ENCODE measurements at regions not wholly inside any gene's neighbourhood (a gene's known extent, or its start where the extent isn't known, plus 50 kb on each side); places are given as distances from the start of the nearest gene placed in this dataset.

- no peaks in the 10 kb centered on the region for H3K4me1 ChIP-seq
- no peak overlapping the region for H3K4me3 ChIP-seq
- TF ChIP-seq CTCF (IDR thresholded peaks at IDR 0.05) (no peak), POLR2A (IDR thresholded peaks at IDR 0.05) (no peak)
- H3K9me3 ChIP-seq, result peaks cover 0 to 7% (median 0%) of the 10 kb centered on the region in 4 donors
- H3K27me3 ChIP-seq, result no peaks in the 10 kb centered on the region
- DNase-seq (no peak), ATAC-seq (no peak)
- no peak overlapping the region for H3K27ac ChIP-seq
- 47% methylated on average over 1 of the region's 1 CpG for WGBS (ENCODE audit: insufficient coverage, low coverage, low lambda C conversion rate, missing lambda C conversion rate)
- intact Hi-C loops (cut with DNase I), result no loop called here
- no peaks in the 10 kb centered on the region for H3K36me3 ChIP-seq
Observed at GRCh38 chr14:49447540-49448107, 138.6 kb downstream of the RPS29 start.

- intact Hi-C loops (cut with DNase I), result no loop called here
- no peak overlapping the region for H3K27ac ChIP-seq
- H3K4me1 ChIP-seq, result no peaks in the 10 kb centered on the region
- 23% methylated on average over 2 of the region's 2 CpGs for WGBS (ENCODE audit: insufficient coverage, low coverage, low lambda C conversion rate, missing lambda C conversion rate)
- ATAC-seq (no peak), DNase-seq (no peak)
- H3K9me3 ChIP-seq, result peaks cover 0 to 7% (median 0%) of the 10 kb centered on the region in 4 donors
- no peak overlapping the region for H3K4me3 ChIP-seq
- H3K36me3 ChIP-seq, result no peaks in the 10 kb centered on the region
- no peaks in the 10 kb centered on the region for H3K27me3 ChIP-seq
- TF ChIP-seq POLR2A (IDR thresholded peaks at IDR 0.05) (no peak), CTCF (IDR thresholded peaks at IDR 0.05) (no peak)
Observed at GRCh38 chr14:49446801-49447200, 139.4 kb downstream of the RPS29 start.

- H3K4me3 ChIP-seq, result no peak overlapping the region
- no peak for TF ChIP-seq POLR2A (IDR thresholded peaks at IDR 0.05)
- TF ChIP-seq CTCF (IDR thresholded peaks at IDR 0.05), result no peak
- H3K36me3 ChIP-seq, result no peaks in the 10 kb centered on the region
- DNase-seq, result no peak
- no peaks in the 10 kb centered on the region for H3K9me3 ChIP-seq
- 34% methylated on average over 4 of the region's 4 CpGs for WGBS (ENCODE audit: insufficient coverage, low coverage, low lambda C conversion rate, missing lambda C conversion rate)
- intact Hi-C loops (cut with DNase I), result no loop called here
- ATAC-seq, result no peak
- H3K4me1 ChIP-seq, result no peaks in the 10 kb centered on the region
- no peak overlapping the region for H3K27ac ChIP-seq
- no peaks in the 10 kb centered on the region for H3K27me3 ChIP-seq
Observed at GRCh38 chr14:49438256-49438770, 147.9 kb downstream of the RPS29 start.

- ATAC-seq (no peak), DNase-seq (no peak)
- WGBS (ENCODE audit: insufficient coverage, low coverage, low lambda C conversion rate, missing lambda C conversion rate), result 71% methylated on average over 2 of the region's 2 CpGs
- TF ChIP-seq CTCF (IDR thresholded peaks at IDR 0.05) (no peak), POLR2A (IDR thresholded peaks at IDR 0.05) (no peak)
- Histone ChIP-seq H3K4me1 (no peaks in the 10 kb centered on the region), H3K36me3 (no peaks in the 10 kb centered on the region), H3K9me3 (no peaks in the 10 kb centered on the region), H3K27ac (no peak overlapping the region), H3K4me3 (no peak overlapping the region), H3K27me3 (no peaks in the 10 kb centered on the region)
- intact Hi-C loops (cut with DNase I), result no loop called here
Observed at GRCh38 chr14:49428076-49428475, 158.1 kb downstream of the RPS29 start.
